H1 (cell line): ENCODE measurements at regions not wholly inside any gene's neighbourhood (a gene's known extent, or its start where the extent isn't known, plus 50 kb on each side); places are given as distances from the start of the nearest gene placed in this dataset.

Experiments
- BCL11A ChIP-seq, 2 experiments: IDR thresholded peaks; one replicate each; pipeline ENCODE4 v1.6.1; 2011; ENCODE audit warnings: low read depth in 2 of 2, low read length in 2 of 2, mild to moderate bottlenecking in 2 of 2
- EP300 ChIP-seq, 2 experiments: IDR thresholded peaks; 1 replicate in 1 of 2; 2 replicates in 1 of 2; pipeline ENCODE4 v1.6.1; 2011 to 2012; ENCODE audit warnings: low read depth in 2 of 2, low read length in 2 of 2, mild to moderate bottlenecking in 2 of 2, borderline replicate concordance in 1 of 2, inconsistent platforms in 1 of 2, moderate library complexity in 1 of 2
- GABPA ChIP-seq: IDR thresholded peaks from 2 replicates; pipeline ENCODE4 v1.6.1; 2011; ENCODE audit warnings: mild to moderate bottlenecking, low read length, moderate library complexity, borderline replicate concordance; ENCODE audit not compliant: insufficient read depth
- KDM5A ChIP-seq: fragments of 200-600 bp; IDR thresholded peaks from 2 replicates; pipeline ENCODE4 v1.7.1; 2012; ENCODE audit warnings: mild to moderate bottlenecking, low read length, inconsistent platforms, mixed read lengths
- NRF1 ChIP-seq: IDR thresholded peaks from 2 replicates; pipeline ENCODE4 v1.6.1; 2011; ENCODE audit warnings: mild to moderate bottlenecking, low read depth, low read length, improper control_type of control experiment
- POU5F1 ChIP-seq: IDR thresholded peaks from 2 replicates; pipeline ENCODE4 v1.6.1; 2011; ENCODE audit warnings: low read depth, mild to moderate bottlenecking, low read length, moderate library complexity
- SUZ12 ChIP-seq: fragments of 200-600 bp; sonication (generic); IDR thresholded peaks from 2 replicates; pipeline ENCODE4 v1.6.1; 2012; ENCODE audit warnings: mild to moderate bottlenecking, inconsistent platforms, low read length, moderate library complexity, mixed read lengths

GRCh38 chr18:27278131-27278530 is 93.0 kb upstream of the CHST9 start (continued):
- TF ChIP-seq KDM5A, result no peak
- TF ChIP-seq GABPA, result no peak
- no peak for TF ChIP-seq BCL11A (IDR thresholded peaks at IDR 0.05; ENCODE audit: low read depth in 2 of 2, low read length in 2 of 2)
- TF ChIP-seq EP300 (IDR thresholded peaks at IDR 0.05; ENCODE audit: borderline replicate concordance in 1 of 2, low read depth in 2 of 2, low read length in 2 of 2), result no peak
- TF ChIP-seq POU5F1, result no peak
- TF ChIP-seq SUZ12, result no peak
- TF ChIP-seq NRF1, result no peak
